Suprapubic skin (tissue), 4 donors: ENCODE measurements at regions not wholly inside any gene's neighbourhood (a gene's known extent, or its start where the extent isn't known, plus 50 kb on each side); places are given as distances from the start of the nearest gene placed in this dataset.

Experiments
- DNase-seq, 2 donors: peaks; one replicate each; pipeline ENCODE4 v3.0.0-alpha.2; 2019; ENCODE audit warnings: low spot score in 2 of 2
- H3K27ac ChIP-seq: fragments of 200-600 bp; sonication (generic); one replicate; pipeline ENCODE4 v1.5.1; 2019
- H3K27me3 ChIP-seq: fragments of 200-600 bp; sonication (generic); one replicate; pipeline ENCODE4 v1.5.1; 2019
- H3K36me3 ChIP-seq: fragments of 200-600 bp; sonication (generic); one replicate; pipeline ENCODE4 v1.5.1; 2019
- H3K4me1 ChIP-seq: fragments of 200-600 bp; sonication (generic); one replicate; pipeline ENCODE4 v1.5.1; 2019
- H3K4me3 ChIP-seq: fragments of 200-600 bp; sonication (generic); one replicate; pipeline ENCODE4 v1.5.1; 2019; ENCODE audit warnings: mild to moderate bottlenecking
- H3K9me3 ChIP-seq: fragments of 200-600 bp; sonication (generic); one replicate; pipeline ENCODE4 v1.5.1; 2019
- CTCF ChIP-seq, 2 donors: fragments of 200-600 bp in 1 of 2; fragments of 450-650 bp in 1 of 2; sonication (generic) in 1 of 2; IDR thresholded peaks; one replicate each; pipeline ENCODE4 v1.5.1; 2016 to 2019; ENCODE audit warnings: antibody characterized with exemption in 2 of 2, mild to moderate bottlenecking in 1 of 2, moderate library complexity in 1 of 2
- EP300 ChIP-seq: sonication (generic); formaldehyde crosslinking; IDR thresholded peaks from one replicate; pipeline ENCODE4 v1.6.1; 2017; ENCODE audit warnings: antibody characterized with exemption
- POLR2A ChIP-seq, 2 donors: fragments of 450-650 bp; IDR thresholded peaks; one replicate each; pipeline ENCODE4 v1.6.1; 2017; ENCODE audit warnings: antibody characterized with exemption in 2 of 2, mild to moderate bottlenecking in 2 of 2, moderate library complexity in 2 of 2
- POLR2AphosphoS5 ChIP-seq, 3 donors: sonication (generic); formaldehyde crosslinking; IDR thresholded peaks; one replicate each; pipeline ENCODE4 v1.6.1; 2017; ENCODE audit warnings: antibody characterized with exemption in 3 of 3
- WGBS: methylation state at CpG from one replicate; pipeline ENCODE4 v1.1.5; 2018; 5-methylcytosine and 5-hydroxymethylcytosine counted together

- no peak overlapping the region for H3K27ac ChIP-seq
- no peaks in the 10 kb centered on the region for H3K36me3 ChIP-seq
- WGBS, result 82% methylated on average over 8 of the region's 8 CpGs
Measured at GRCh38 chr12:92533280-92533890, 169.4 kb upstream of the PLEKHG7 start.

GRCh38 chr12:92530706-92531105, 172.1 kb upstream of the PLEKHG7 start:
- Histone ChIP-seq H3K4me3 (no peak overlapping the region), H3K27me3 (no peaks in the 10 kb centered on the region), H3K4me1 (no peaks in the 10 kb centered on the region), H3K27ac (no peak overlapping the region), H3K9me3 (no peaks in the 10 kb centered on the region), H3K36me3 (no peaks in the 10 kb centered on the region)
- TF ChIP-seq POLR2AphosphoS5 (IDR thresholded peaks at IDR 0.05), result no peak
- no peak for TF ChIP-seq EP300
- TF ChIP-seq POLR2A (IDR thresholded peaks at IDR 0.05), result no peak
- no peak for TF ChIP-seq CTCF (IDR thresholded peaks at IDR 0.05)
- no peak for DNase-seq
- WGBS, result 91% methylated on average over 1 of the region's 1 CpG

More at GRCh38 chr12:92533280-92533890, 169.4 kb upstream of the PLEKHG7 start:
- no peak for TF ChIP-seq CTCF (IDR thresholded peaks at IDR 0.05)
- no peak for TF ChIP-seq POLR2AphosphoS5 (IDR thresholded peaks at IDR 0.05)
- no peak for TF ChIP-seq EP300
- no peak for TF ChIP-seq POLR2A (IDR thresholded peaks at IDR 0.05)
- no peaks in the 10 kb centered on the region for H3K27me3 ChIP-seq
- H3K4me3 ChIP-seq, result no peak overlapping the region
- H3K4me1 ChIP-seq, result no peaks in the 10 kb centered on the region
- no peaks in the 10 kb centered on the region for H3K9me3 ChIP-seq
- DNase-seq, result no peak

GRCh38 chr12:92529944-92530343, 172.8 kb upstream of the PLEKHG7 start:
- Histone ChIP-seq H3K4me3 (no peak overlapping the region), H3K4me1 (no peaks in the 10 kb centered on the region), H3K36me3 (no peaks in the 10 kb centered on the region), H3K27ac (no peak overlapping the region), H3K9me3 (no peaks in the 10 kb centered on the region), H3K27me3 (no peaks in the 10 kb centered on the region)
- no peak for TF ChIP-seq EP300
- TF ChIP-seq POLR2A (IDR thresholded peaks at IDR 0.05), result no peak
- TF ChIP-seq POLR2AphosphoS5 (IDR thresholded peaks at IDR 0.05), result no peak
- TF ChIP-seq CTCF (IDR thresholded peaks at IDR 0.05), result no peak
- DNase-seq, result no peak

GRCh38 chr12:92528586-92528985, 174.2 kb upstream of the PLEKHG7 start:
- TF ChIP-seq POLR2A (IDR thresholded peaks at IDR 0.05), result no peak
- no peak for TF ChIP-seq CTCF (IDR thresholded peaks at IDR 0.05)
- no peak for TF ChIP-seq POLR2AphosphoS5 (IDR thresholded peaks at IDR 0.05)
- no peak for TF ChIP-seq EP300
- H3K27ac ChIP-seq, result no peak overlapping the region
- H3K4me3 ChIP-seq, result no peak overlapping the region
- no peaks in the 10 kb centered on the region for H3K27me3 ChIP-seq
- no peaks in the 10 kb centered on the region for H3K36me3 ChIP-seq
- H3K9me3 ChIP-seq, result no peaks in the 10 kb centered on the region
- no peak for DNase-seq
- 92% methylated on average over 3 of the region's 3 CpGs for WGBS
- no peaks in the 10 kb centered on the region for H3K4me1 ChIP-seq

GRCh38 chr12:92528097-92528496, 174.7 kb upstream of the PLEKHG7 start:
- Histone ChIP-seq H3K4me1 (no peaks in the 10 kb centered on the region), H3K4me3 (no peak overlapping the region), H3K36me3 (no peaks in the 10 kb centered on the region), H3K9me3 (no peaks in the 10 kb centered on the region), H3K27ac (no peak overlapping the region), H3K27me3 (no peaks in the 10 kb centered on the region)
- no peak for TF ChIP-seq POLR2AphosphoS5 (IDR thresholded peaks at IDR 0.05)
- no peak for TF ChIP-seq EP300
- no peak for TF ChIP-seq POLR2A (IDR thresholded peaks at IDR 0.05)
- TF ChIP-seq CTCF (IDR thresholded peaks at IDR 0.05), result no peak
- no peak for DNase-seq
- 93% methylated on average over 2 of the region's 2 CpGs for WGBS
